HG02763 (cell line): ENCODE measurements at regions not wholly inside any gene's neighbourhood (a gene's known extent, or its start where the extent isn't known, plus 50 kb on each side); places are given as distances from the start of the nearest gene placed in this dataset.
"Not testable (repeated sequence)": the region's sequence is repeated elsewhere in the genome, so short reads cannot be mapped to it uniquely, and the experiment has no call there.

Experiments
- ATAC-seq: cut with Tn5 transposase; IDR thresholded peaks from one replicate; pipeline ENCODE4 v1.9.1; 2021; ENCODE audit warnings: mild to moderate bottlenecking, moderate library complexity; ENCODE audit not compliant: unreplicated experiment

GRCh38 chr3:66910266-66911055 is 87.6 kb upstream of the KBTBD8 start:
- no peak for ATAC-seq

- ATAC-seq, result no peak
Observed at GRCh38 chr3:66912306-66912705, 85.8 kb upstream of the KBTBD8 start.

DNA sequence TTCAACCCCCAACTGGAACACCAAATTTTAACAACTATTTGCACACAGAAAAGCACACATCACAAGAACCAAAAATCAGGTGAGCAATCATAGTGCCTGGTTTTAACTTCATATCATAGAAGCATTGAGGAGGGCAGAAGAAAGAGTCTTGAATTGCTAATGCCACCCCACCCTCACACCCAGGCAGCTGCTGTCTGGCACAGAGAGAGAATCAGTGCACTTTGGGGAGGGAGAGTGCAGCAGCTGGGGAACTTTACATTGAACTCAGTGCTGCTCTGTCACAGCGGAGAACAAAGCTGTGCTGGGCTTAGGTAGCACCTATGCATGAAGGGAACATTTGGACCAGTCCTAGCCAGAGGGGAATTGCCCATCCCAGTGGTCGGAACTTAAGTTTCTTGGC is 76.0 kb upstream of the KBTBD8 start:
- no peak for ATAC-seq

DNA sequence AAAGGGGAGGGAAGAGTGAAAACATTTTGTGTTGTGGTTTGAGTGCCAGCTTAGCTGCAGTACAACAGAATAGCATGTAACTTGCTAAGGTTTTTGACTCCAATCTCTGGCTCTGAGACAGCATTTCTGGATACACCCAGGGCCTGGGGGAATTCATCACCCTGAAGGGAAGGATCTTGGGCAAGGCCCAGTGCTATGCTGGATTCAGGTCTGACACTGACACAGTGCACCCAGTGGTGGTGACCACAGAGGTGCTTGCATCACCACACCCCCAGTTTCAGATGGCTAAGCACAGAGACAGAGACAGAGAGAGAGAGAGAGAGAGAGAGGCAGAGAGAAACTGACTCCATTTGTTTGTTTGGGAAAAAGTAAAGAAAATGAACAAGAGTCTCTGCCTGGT is 74.1 kb upstream of the KBTBD8 start:
- ATAC-seq, result no peak

DNA sequence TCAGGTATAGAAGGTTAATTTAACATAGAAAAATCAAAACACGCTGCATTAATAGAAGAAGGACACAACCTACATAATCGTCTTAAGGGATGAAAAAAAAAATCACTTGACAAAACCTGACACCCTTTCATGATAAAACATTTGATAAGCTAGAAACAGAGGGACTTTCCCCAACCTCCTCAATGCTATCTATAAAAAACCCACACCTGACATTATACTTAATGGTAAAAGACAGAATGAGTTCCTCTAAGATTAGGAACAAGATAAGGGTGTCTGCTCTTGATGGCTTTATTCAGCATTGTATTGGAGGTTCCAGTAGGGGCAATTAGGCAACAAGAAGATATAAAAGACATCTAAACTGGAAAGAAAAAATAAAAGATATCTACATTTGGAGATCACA is 69.9 kb upstream of the KBTBD8 start:
- ATAC-seq, result no peak

- ATAC-seq, result no peak
Observed at GRCh38 chr3:66931291-66931690, 66.8 kb upstream of the KBTBD8 start.

GRCh38 chr3:66931699-66932098 is 66.4 kb upstream of the KBTBD8 start:
- ATAC-seq, result no peak

DNA sequence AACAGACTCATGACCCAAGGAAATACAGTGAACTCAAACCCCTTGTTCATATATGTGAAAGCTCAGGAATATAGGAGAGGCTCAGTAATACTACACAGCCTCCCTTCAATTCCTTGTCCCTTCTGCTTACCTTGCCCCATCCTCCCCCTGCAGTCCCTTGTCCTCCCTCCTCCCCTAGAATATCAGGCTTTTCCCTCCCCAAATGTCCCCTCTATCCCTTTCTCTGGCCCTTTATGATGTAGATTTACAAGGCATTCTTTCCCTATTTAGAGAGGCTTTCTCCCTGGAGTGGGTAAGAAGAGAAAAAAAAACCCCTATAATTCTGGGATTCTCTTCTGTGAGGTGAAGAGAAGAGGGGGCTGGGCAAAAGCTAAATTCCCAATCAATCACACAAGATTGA is 64.9 kb upstream of the KBTBD8 start:
- ATAC-seq, result no peak

DNA sequence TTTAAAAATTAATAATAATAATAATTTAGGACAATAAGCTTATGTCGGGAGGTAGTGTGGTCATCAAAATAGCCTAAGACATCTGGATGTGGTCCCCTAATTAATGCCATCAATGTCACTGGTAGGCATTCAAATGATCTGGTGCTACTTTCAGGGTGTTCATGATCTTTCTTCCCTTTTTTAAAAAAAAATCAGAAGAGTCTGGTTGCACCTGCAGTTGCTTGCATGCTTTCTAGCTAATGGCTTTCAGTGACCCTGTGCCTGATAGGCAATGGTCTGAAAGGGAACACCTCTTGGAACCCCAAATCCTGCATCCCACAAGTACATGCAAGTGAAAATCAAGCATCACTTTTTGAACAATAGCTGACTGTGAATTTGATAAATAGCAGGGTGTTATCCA is 64.1 kb upstream of the KBTBD8 start:
- no peak for ATAC-seq

GRCh38 chr3:66934725-66935124 is 63.4 kb upstream of the KBTBD8 start:
- ATAC-seq, result no peak

DNA sequence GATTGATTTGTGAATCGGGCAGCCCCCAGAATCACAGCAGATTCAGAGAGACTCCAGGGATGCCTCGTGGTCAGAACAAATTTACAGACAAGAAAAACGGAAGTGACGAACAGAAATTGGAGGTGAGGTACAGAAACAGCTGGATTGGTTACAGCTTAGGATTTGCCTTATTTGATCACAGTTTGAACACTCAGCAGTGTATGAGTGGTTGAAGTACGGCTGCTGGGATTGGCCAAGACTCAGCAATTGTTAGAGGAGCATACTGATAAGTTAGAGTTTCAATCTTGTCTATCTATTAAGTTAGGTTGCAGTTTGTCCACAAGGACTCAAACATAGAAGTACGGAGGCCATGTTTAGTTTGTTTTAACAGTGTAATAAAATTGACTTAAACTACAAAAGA is 61.1 kb upstream of the KBTBD8 start:
- not testable (repeated sequence) for ATAC-seq

DNA sequence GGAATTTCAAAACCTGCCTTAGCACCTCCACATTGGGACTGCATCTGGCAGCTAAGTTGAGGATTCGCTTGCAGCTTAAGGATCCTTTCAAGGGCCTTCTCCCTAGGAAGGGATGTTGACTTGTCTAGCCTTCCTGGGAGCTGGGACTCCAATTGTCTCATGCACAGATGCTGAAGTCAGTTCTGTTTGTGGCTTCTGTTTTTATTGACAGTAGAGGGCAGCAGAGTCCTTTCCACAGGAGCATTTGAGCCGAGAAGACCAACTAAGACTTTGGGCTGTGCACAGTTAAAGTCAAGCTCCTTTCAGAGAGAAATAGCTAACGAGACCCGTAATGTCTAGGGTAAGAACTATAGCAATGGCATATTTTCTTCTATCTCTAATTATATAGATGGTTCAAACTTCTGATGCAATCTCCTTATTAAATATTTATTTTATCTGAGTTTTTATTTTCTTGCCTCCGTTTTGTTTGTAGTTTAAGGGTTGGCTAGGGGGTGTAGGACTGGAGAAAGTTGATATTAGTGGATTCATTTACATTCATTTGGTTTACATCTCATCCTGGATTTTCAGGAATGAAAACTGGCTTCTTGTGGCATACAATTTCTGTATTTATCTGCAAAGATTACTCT is 59.7 kb upstream of the KBTBD8 start:
- no peak for ATAC-seq

GRCh38 chr3:66948041-66948440 is 50.1 kb upstream of the KBTBD8 start:
- ATAC-seq, result no peak
